ENCODE measurements at regions not wholly inside any gene's neighbourhood (a gene's known extent, or its start where the extent isn't known, plus 50 kb on each side); places are given as distances from the start of the nearest gene placed in this dataset.
"Not testable (repeated sequence)": the region's sequence is repeated elsewhere in the genome, so short reads cannot be mapped to it uniquely, and the experiment has no call there.

DNA sequence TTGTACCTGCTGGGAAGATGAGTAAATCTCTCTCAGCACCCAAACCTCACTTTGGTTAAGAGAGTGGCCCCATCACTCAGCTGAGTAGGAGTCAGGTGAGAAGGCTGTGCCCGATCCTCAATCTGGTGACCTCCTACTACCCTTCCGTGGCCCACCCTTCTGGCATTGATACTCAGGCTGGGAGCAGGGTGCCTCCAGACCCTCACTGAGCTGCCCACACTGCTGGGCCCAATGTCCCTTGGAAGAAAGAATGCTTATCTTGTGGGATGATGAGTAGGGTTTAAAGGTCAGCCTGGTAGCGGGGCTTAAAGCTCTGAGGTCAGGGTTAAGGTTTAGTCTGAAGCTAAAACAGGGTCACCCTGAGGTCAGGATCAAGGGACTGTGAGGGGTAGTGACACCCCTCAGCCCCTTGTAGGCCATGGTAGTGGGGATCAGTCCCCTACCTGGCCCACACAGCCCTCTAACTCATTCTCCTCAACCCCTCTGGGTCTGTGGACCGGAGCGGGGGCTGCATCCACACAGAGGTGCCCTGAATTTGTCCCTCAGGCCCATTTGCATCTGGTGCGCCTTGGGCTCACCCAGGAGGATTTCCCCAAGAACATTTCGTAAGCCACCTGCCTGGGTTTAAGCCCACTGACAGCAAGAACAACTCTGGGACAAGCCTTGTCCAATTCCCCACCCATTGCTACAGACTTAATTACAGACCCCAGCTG, 123.8 kb downstream of the CYP26B1 start:
- FAIRE-seq, result no peak
- TF ChIP-seq, protein P1, sequence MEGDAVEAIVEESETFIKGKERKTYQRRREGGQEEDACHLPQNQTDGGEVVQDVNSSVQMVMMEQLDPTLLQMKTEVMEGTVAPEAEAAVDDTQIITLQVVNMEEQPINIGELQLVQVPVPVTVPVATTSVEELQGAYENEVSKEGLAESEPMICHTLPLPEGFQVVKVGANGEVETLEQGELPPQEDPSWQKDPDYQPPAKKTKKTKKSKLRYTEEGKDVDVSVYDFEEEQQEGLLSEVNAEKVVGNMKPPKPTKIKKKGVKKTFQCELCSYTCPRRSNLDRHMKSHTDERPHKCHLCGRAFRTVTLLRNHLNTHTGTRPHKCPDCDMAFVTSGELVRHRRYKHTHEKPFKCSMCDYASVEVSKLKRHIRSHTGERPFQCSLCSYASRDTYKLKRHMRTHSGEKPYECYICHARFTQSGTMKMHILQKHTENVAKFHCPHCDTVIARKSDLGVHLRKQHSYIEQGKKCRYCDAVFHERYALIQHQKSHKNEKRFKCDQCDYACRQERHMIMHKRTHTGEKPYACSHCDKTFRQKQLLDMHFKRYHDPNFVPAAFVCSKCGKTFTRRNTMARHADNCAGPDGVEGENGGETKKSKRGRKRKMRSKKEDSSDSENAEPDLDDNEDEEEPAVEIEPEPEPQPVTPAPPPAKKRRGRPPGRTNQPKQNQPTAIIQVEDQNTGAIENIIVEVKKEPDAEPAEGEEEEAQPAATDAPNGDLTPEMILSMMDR (IDR thresholded peaks at IDR 0.05; ENCODE audit: insufficient read depth, missing control alignments), result no peak

DNA sequence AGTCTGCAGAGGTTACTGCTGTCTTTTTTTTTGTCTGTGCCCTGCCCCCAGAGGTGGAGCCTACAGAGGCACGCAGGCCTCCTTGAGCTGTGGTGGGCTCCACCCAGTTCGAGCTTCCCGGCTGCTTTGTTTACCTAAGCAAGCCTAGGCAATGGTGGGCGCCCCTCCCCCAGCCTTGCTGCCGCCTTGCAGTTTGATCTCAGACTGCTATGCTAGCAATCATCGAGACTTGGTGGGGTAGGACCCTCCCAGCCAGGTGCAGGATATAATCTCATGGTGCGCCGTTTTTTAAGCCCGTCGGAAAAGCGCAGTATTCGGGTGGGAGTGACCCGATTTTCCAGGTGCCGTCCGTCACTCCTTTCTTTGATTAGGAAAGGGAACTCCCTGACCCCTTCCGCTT, 126.3 kb downstream of the CYP26B1 start:
- not testable (repeated sequence) for DNase-seq (ENCODE audit: insufficient read length, low spot score); FAIRE-seq

More for the DNA sequence above, 123.8 kb downstream of the CYP26B1 start:
- DNase-seq (ENCODE audit: insufficient read length, low spot score), result no peak

DNA sequence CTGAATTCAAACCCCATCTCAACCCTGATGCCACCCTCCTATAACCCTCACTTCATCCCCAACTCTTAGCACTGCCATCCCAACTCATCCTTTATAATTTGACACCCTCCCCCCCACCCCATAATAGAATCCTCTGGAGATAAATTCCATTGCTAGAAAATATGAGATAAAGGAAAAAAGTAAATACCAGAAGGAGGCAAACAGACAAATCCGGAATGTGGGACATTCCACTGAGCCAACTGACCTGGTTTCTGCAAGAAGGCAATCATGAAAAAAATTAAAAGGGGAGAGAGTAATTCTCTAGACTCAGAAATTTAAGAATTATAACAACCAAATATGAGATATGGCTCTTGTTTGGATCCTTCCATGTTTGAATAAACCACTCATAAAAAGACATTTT, 132.4 kb downstream of the CYP26B1 start:
- DNase-seq (ENCODE audit: insufficient read length, low spot score) (no peak), FAIRE-seq (no peak)
- TF ChIP-seq, protein P1 (IDR thresholded peaks at IDR 0.05; ENCODE audit: insufficient read depth, missing control alignments), result no peak

DNA sequence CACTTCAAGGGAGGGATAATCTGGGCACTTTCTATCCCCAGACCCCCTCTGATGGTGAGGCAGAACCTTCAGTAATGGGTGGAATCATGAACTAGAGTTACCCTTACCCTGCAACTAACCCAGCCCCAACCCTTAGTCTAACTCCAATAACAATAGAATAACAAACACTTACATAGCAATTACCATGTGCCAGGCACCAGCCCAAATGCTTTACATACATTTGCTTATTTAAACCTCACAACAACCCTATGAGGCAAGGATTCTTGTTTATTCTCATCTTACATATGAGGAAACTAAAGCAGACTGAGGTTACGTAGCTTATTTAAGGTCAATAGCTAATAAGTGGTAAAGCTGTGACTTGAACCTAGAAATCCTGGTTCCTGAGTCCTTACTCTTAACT, 132.8 kb downstream of the CYP26B1 start:
- FAIRE-seq (no peak), DNase-seq (ENCODE audit: insufficient read length, low spot score) (no peak)
- TF ChIP-seq, protein P1 (IDR thresholded peaks at IDR 0.05; ENCODE audit: insufficient read depth, missing control alignments), result no peak

DNA sequence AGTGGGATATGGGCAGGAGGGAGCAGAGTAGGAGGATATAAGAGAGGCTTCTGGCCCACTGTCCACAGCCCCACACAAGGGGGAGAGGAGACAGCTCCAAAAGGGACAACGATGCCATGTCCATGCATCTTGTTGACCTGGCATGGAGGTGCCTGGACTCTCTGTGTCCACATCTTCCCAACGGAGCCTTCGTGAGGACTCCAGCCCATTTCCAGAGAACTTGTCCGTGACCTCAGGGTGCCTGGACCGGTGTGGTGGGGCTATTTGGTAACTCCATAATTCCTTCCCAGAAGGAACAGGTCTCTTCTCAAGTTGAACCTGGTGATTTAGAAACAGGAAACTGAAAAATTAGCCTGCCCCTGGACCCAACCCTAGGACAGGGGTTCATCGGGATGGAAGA, 133.9 kb downstream of the CYP26B1 start:
- DNase-seq (ENCODE audit: insufficient read length, low spot score) (no peak), FAIRE-seq (no peak)
- TF ChIP-seq, protein P1 (IDR thresholded peaks at IDR 0.05; ENCODE audit: insufficient read depth, missing control alignments), result no peak

DNA sequence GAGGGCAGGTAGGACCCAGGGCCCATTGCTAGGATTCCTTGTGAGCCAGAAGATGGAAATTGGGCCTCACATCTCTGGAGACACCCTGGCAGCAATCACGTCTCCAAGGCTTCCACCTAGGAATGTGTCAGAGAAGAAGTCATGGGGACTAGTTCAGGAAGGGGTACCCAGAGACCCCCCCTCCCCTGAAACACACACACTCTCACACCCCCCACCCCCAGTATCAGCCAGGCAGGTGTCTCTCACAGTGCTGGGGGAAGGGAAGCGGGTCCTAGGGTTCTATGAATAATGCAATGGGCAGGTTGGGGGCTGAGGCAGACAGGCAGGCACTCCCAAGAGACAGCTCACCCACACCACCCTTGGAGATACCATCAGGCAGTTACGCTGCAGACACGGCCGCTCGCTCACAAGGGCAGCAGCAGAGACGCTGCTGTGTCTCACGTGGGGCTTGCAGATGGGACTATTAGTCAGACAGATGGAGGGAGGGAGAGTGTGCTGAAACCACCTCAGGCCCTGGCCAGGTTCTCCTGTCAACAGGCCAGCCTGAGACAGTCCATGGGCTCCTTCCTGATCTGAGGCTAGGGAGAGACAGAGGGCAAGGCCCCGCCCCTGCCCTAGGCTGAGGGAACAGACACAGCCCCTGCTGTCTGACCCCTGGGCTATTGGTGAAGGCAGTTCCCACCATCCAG, 134.6 kb downstream of the CYP26B1 start:
- TF ChIP-seq, protein P1 (IDR thresholded peaks at IDR 0.05; ENCODE audit: insufficient read depth, missing control alignments), result no peak
- DNase-seq (ENCODE audit: insufficient read length, low spot score) (no peak), FAIRE-seq (no peak)

DNA sequence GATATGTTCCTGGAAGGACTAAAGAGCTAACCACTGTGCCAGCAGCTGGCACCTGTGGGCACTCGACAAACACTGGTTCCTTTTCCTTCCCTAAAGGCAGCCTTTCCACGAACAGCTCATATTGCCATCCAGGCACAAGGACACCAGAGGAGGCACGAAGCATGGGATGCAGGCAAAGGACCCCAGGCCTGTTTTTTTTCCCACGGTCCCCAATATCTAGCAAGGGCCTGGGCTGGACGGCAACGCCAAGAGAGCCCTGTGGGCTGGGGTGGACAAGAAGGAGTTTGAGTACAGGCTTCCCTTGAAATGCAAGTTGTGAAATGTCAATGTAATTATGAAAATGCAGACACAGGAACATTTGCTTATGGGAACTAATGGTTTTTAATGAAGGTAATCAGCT, 135.9 kb downstream of the CYP26B1 start:
- DNase-seq (ENCODE audit: insufficient read length, low spot score) (no peak), FAIRE-seq (no peak)
- TF ChIP-seq, protein P1 (IDR thresholded peaks at IDR 0.05; ENCODE audit: insufficient read depth, missing control alignments), result no peak

Data from D721Med (cell line).